ENCODE measurements at regions not wholly inside any gene's neighbourhood (a gene's known extent, or its start where the extent isn't known, plus 50 kb on each side); places are given as distances from the start of the nearest gene placed in this dataset.

DNA sequence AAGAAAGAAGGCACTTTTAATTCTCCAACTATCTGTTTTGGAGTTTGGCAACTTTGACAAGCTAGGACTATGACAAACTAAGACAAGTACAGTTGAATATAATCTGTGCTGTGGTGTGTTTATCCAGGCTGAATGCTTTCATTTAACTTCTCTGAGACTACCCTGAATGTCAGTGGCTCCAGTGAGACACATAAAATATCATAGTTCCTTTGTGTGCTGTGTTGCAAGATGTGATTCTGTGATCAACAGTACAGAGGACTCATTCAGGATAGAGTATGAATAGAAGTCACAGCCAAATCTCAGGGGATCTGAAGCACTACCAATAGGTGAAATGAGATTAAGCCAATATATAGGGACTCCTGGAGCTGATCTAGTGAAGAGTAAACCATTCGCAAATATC lies 876.9 kb upstream of the FBXO33 start:
- H2BK12ac ChIP-seq (ENCODE audit: insufficient read length, low read depth, low read length), result no peak overlapping the region
- H3K23ac ChIP-seq (ENCODE audit: insufficient read length, low read depth, low read length), result no peak overlapping the region
- no peak overlapping the region for H3K4me2 ChIP-seq (ENCODE audit: insufficient read depth, insufficient read length, low read length)
- H4K5ac ChIP-seq (ENCODE audit: insufficient read length, low read depth, low read length), result no peak overlapping the region
- no peak overlapping the region for H3K14ac ChIP-seq (ENCODE audit: insufficient read depth, low read length)
- Mint-ChIP-seq H3K36me3 (ENCODE audit: insufficient read depth in 1 of 3, low read depth in 3 of 3) (peaks cover 0 to 8% (median 0%) of the 10 kb centered on the region in 3 experiments; a peak in 3 of 7 replicates), H3K4me3 (no peak overlapping the region), H3K4me1 (peaks cover 4 to 5% of the 10 kb centered on the region in 2 experiments), H3K27ac (no peak overlapping the region), H3K27me3 (ENCODE audit: low read depth) (no peaks in the 10 kb centered on the region), H3K9me3 (no peaks in the 10 kb centered on the region)
- TF ChIP-seq, protein P1, sequence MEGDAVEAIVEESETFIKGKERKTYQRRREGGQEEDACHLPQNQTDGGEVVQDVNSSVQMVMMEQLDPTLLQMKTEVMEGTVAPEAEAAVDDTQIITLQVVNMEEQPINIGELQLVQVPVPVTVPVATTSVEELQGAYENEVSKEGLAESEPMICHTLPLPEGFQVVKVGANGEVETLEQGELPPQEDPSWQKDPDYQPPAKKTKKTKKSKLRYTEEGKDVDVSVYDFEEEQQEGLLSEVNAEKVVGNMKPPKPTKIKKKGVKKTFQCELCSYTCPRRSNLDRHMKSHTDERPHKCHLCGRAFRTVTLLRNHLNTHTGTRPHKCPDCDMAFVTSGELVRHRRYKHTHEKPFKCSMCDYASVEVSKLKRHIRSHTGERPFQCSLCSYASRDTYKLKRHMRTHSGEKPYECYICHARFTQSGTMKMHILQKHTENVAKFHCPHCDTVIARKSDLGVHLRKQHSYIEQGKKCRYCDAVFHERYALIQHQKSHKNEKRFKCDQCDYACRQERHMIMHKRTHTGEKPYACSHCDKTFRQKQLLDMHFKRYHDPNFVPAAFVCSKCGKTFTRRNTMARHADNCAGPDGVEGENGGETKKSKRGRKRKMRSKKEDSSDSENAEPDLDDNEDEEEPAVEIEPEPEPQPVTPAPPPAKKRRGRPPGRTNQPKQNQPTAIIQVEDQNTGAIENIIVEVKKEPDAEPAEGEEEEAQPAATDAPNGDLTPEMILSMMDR (conservative IDR thresholded peaks at IDR 0.05), result no peak
- no peaks in the 10 kb centered on the region for H4K20me1 ChIP-seq (ENCODE audit: control insufficient read depth, insufficient read depth, insufficient read length)
- no peaks in the 10 kb centered on the region for H3K27me3 ChIP-seq (ENCODE audit: insufficient read depth, low read length)
- no peak overlapping the region for H3K9ac ChIP-seq (ENCODE audit: extremely low read depth, insufficient read length, low read length)
- H2AK5ac ChIP-seq (ENCODE audit: insufficient read length, low read length), result no peak overlapping the region
- no peak overlapping the region for H2BK5ac ChIP-seq (ENCODE audit: insufficient read length, low read length)
- H3K4me1 ChIP-seq (ENCODE audit: insufficient read depth, low read length), result no peaks in the 10 kb centered on the region; the same call in 1 of the 2 replicates
- no peaks in the 10 kb centered on the region for H3K9me3 ChIP-seq (ENCODE audit: control insufficient read depth, low read depth, low read length)
- H3K23me2 ChIP-seq (ENCODE audit: insufficient read length, low read depth, low read length, poor library complexity, severe bottlenecking), result no peaks in the 10 kb centered on the region
- no CpG with 5 or more reads among the region's 1 CpG for WGBS (ENCODE audit: extremely low coverage, insufficient read length, low lambda C conversion rate)
- H2BK120ac ChIP-seq (ENCODE audit: low read depth, low read length, poor library complexity, severe bottlenecking), result no peak overlapping the region
- H3T11ph ChIP-seq (ENCODE audit: low read length), result no peak overlapping the region
- no peak for DNase-seq
- no peak overlapping the region for H3K18ac ChIP-seq (ENCODE audit: insufficient read length, low read depth, low read length)
- H3K79me1 ChIP-seq (ENCODE audit: insufficient read depth, low read depth, low read length, poor library complexity, severe bottlenecking), result no peaks in the 10 kb centered on the region
- no peaks in the 10 kb centered on the region; the same call in 1 of the 2 replicates for H3K79me2 ChIP-seq (ENCODE audit: insufficient read depth, low read length)
- no peak overlapping the region for H2AFZ ChIP-seq (ENCODE audit: low read length)
- no peak overlapping the region for H2BK20ac ChIP-seq (ENCODE audit: low read depth, low read length, poor library complexity, severe bottlenecking)
- H3K56ac ChIP-seq (ENCODE audit: insufficient read length, low read depth, low read length), result no peak overlapping the region
- H4K91ac ChIP-seq (ENCODE audit: insufficient read length, low read depth, low read length), result no peak overlapping the region
- H4K8ac ChIP-seq (replicated peaks; ENCODE audit: insufficient read length, low read depth, low read length), result no peak overlapping the region
- H3K27ac ChIP-seq (ENCODE audit: insufficient read length, low read depth, low read length), result no peak overlapping the region
- H3K4ac ChIP-seq (ENCODE audit: low read depth, low read length), result no peak overlapping the region
- no peak overlapping the region for H2BK15ac ChIP-seq (ENCODE audit: low read depth, low read length)
